ENCODE measurements at regions not wholly inside any gene's neighbourhood (a gene's known extent, or its start where the extent isn't known, plus 50 kb on each side); places are given as distances from the start of the nearest gene placed in this dataset.

- TF ChIP-seq EZH2 (IDR thresholded peaks at IDR 0.05) = no peak
- no peak for TF ChIP-seq POLR2AphosphoS5 (IDR thresholded peaks at IDR 0.05; ENCODE audit: borderline replicate concordance, low read depth, low read length)
- TF ChIP-seq FOXP2 (optimal IDR thresholded peaks at IDR 0.05; ENCODE audit: control extremely low read depth, extremely low read length, insufficient read depth) = no peak
Measured at GRCh38 chr6:40715570-40716403, 128.6 kb upstream of the LRFN2 start.

All from SK-N-MC (cell line).